H1 (cell line): ENCODE measurements at regions not wholly inside any gene's neighbourhood (a gene's known extent, or its start where the extent isn't known, plus 50 kb on each side); places are given as distances from the start of the nearest gene placed in this dataset.

Experiments
- CTCF ChIA-PET: fragments of 300-600 bp; sonication (Branson Sonifier 250); formaldehyde crosslinking; loops from one replicate; lab custom pipeline; 2021; ENCODE audit not compliant: partially characterized antibody; lab: Charles Lee
- POLR2A ChIA-PET: fragments of 300-600 bp; sonication (Branson Sonifier 250); formaldehyde crosslinking; loops from one replicate; lab custom pipeline; 2021; ENCODE audit warnings: inconsistent platforms; ENCODE audit not compliant: partially characterized antibody; lab: Charles Lee
- DNase-seq, 2 experiments: peaks; one replicate each; pipeline versions ENCODE4 v3.0.0 to v3.0.0-alpha.2; 2010 to 2022; ENCODE audit warnings: low spot score in 2 of 2, low read depth in 1 of 2, mixed read lengths in 1 of 2
- FAIRE-seq: peaks from 2 replicates; lab custom pipeline; 2011; peaks lifted over from hg19 to GRCh38; lab: Jason Lieb, UNC
- H2AFZ ChIP-seq: 2 replicates; pipeline ENCODE4 v1.8.1; 2012; ENCODE audit warnings: low read length, inconsistent platforms
- H2AK5ac ChIP-seq: 2 replicates; pipeline ENCODE4 v1.6.1; 2013; ENCODE audit warnings: low read depth, low read length
- H2BK120ac ChIP-seq: replicated peaks from 2 replicates; pipeline ENCODE3; 2013; ENCODE audit warnings: low read depth, low read length, inconsistent platforms
- H2BK12ac ChIP-seq: 2 replicates; pipeline ENCODE4 v1.6.1; 2013; ENCODE audit warnings: low read depth, low read length
- H2BK15ac ChIP-seq: 2 replicates; pipeline ENCODE4 v1.6.1; 2013; ENCODE audit warnings: low read length
- H2BK20ac ChIP-seq: 2 replicates; pipeline ENCODE4 v1.6.1; 2013; ENCODE audit warnings: low read length
- H2BK5ac ChIP-seq: 2 replicates; pipeline ENCODE4 v1.6.1; 2013; ENCODE audit warnings: low read depth, low read length
- H3K14ac ChIP-seq: 2 replicates; pipeline ENCODE4 v1.6.1; 2013; ENCODE audit warnings: inconsistent platforms; ENCODE audit not compliant: insufficient read length
- H3K18ac ChIP-seq: 2 replicates; pipeline ENCODE4 v1.6.1; 2013; ENCODE audit warnings: low read length; ENCODE audit errors: extremely low read depth
- H3K23ac ChIP-seq: 2 replicates; pipeline ENCODE4 v1.6.1; 2013; ENCODE audit warnings: inconsistent platforms; ENCODE audit not compliant: insufficient read length
- H3K23me2 ChIP-seq: 2 replicates; pipeline ENCODE4 v1.6.1; 2013; ENCODE audit warnings: low read depth, low read length
- H3K27ac ChIP-seq: 2 replicates; pipeline ENCODE4 v1.6.1; 2011; ENCODE audit warnings: low read depth, low read length, inconsistent platforms
- H3K27me3 ChIP-seq, 4 experiments: replicated peaks in 1 of 4; 1 replicate in 1 of 4; 2 replicates in 3 of 4; pipeline versions ENCODE4 v1.6.1 to v1.8.1; 2011 to 2013; ENCODE audit warnings: low read length in 3 of 4, mild to moderate bottlenecking in 3 of 4, inconsistent platforms in 2 of 4, mixed read lengths in 2 of 4, moderate library complexity in 1 of 4; ENCODE audit not compliant: control insufficient read depth in 3 of 4, insufficient read depth in 3 of 4; ENCODE audit errors: extremely low read depth in 1 of 4
- H3K36me3 ChIP-seq, 4 experiments: 2 replicates each; pipeline versions ENCODE4 v1.6.1 to v1.8.1; 2011 to 2013; ENCODE audit warnings: mild to moderate bottlenecking in 4 of 4, low read length in 3 of 4, moderate library complexity in 2 of 4, control low read depth in 1 of 4, inconsistent platforms in 1 of 4; ENCODE audit not compliant: insufficient read depth in 4 of 4, control insufficient read depth in 2 of 4
- H3K4ac ChIP-seq: replicated peaks from 2 replicates; pipeline ENCODE3; 2013; ENCODE audit warnings: low read length, low read depth, mixed read lengths, inconsistent platforms; ENCODE audit not compliant: insufficient read length
- H3K4me1 ChIP-seq, 4 experiments: replicated peaks in 1 of 4; 1 replicate in 1 of 4; 2 replicates in 3 of 4; pipeline versions ENCODE4 v1.6.1 to v1.8.1; 2011 to 2013; ENCODE audit warnings: low read length in 3 of 4, inconsistent platforms in 2 of 4, mixed read lengths in 1 of 4; ENCODE audit not compliant: insufficient read depth in 4 of 4, control insufficient read depth in 3 of 4
- H3K4me2 ChIP-seq, 2 experiments: 2 replicates each; pipeline versions ENCODE4 v1.6.1 to v1.8.1; 2011 to 2013; ENCODE audit warnings: low read depth in 2 of 2, low read length in 2 of 2, control low read depth in 1 of 2, inconsistent platforms in 1 of 2, mild to moderate bottlenecking in 1 of 2; ENCODE audit not compliant: insufficient read depth in 1 of 2
- H3K4me3 ChIP-seq, 4 experiments: fragments of 200-600, 300-600 bp in 1 of 4; sonication (generic), shearing (Covaris generic), sonication (Bioruptor Twin) in 1 of 4; 2 replicates each; pipeline versions ENCODE4 v1.5.1 to v1.8.1; 2011 to 2016; ENCODE audit warnings: low read length in 4 of 4, low read depth in 3 of 4, control low read depth in 2 of 4, inconsistent platforms in 2 of 4, mild to moderate bottlenecking in 2 of 4, mixed read lengths in 1 of 4, moderate library complexity in 1 of 4; ENCODE audit not compliant: insufficient read depth in 2 of 4; ENCODE audit errors: extremely low read depth in 1 of 4
- H3K56ac ChIP-seq: replicated peaks from 2 replicates; pipeline ENCODE3; 2013; ENCODE audit warnings: low read depth, mild to moderate bottlenecking, mixed read lengths, low read length, inconsistent platforms; ENCODE audit not compliant: insufficient read length
- H3K79me1 ChIP-seq: 2 replicates; pipeline ENCODE4 v1.6.1; 2013; ENCODE audit warnings: low read depth, low read length, control low read depth
- H3K79me2 ChIP-seq, 2 experiments: 2 replicates each; pipeline versions ENCODE4 v1.6.1 to v1.8.1; 2012 to 2013; ENCODE audit warnings: low read length in 2 of 2, mild to moderate bottlenecking in 2 of 2, inconsistent platforms in 1 of 2; ENCODE audit not compliant: insufficient read depth in 2 of 2, control insufficient read depth in 1 of 2
- H3K9ac ChIP-seq, 4 experiments: replicated peaks in 1 of 4; 1 replicate in 1 of 4; 2 replicates in 3 of 4; pipeline versions ENCODE4 v1.6.1 to v1.8.1; 2011 to 2013; ENCODE audit warnings: low read depth in 3 of 4, low read length in 3 of 4, control low read depth in 2 of 4, mild to moderate bottlenecking in 2 of 4, moderate library complexity in 2 of 4, inconsistent platforms in 1 of 4; ENCODE audit errors: extremely low read depth in 1 of 4
- H3K9me3 ChIP-seq, 2 experiments: 2 replicates each; pipeline versions ENCODE4 v1.6.1 to v1.8.1; 2012 to 2013; ENCODE audit warnings: mild to moderate bottlenecking in 2 of 2, moderate library complexity in 2 of 2, control low read depth in 1 of 2, inconsistent platforms in 1 of 2, low read depth in 1 of 2, low read length in 1 of 2, mixed read lengths in 1 of 2; ENCODE audit not compliant: insufficient read depth in 2 of 2
- H4K20me1 ChIP-seq, 2 experiments: replicated peaks in 1 of 2; 2 replicates each; pipeline versions ENCODE3 to v1.8.1; 2011 to 2013; ENCODE audit warnings: inconsistent platforms in 2 of 2, low read length in 2 of 2, mild to moderate bottlenecking in 1 of 2; ENCODE audit not compliant: insufficient read depth in 2 of 2, control insufficient read depth in 1 of 2
- H4K5ac ChIP-seq: 2 replicates; pipeline ENCODE4 v1.6.1; 2013; ENCODE audit warnings: low read length, low read depth, mixed read lengths, inconsistent platforms; ENCODE audit not compliant: insufficient read length
- H4K8ac ChIP-seq: 2 replicates; pipeline ENCODE4 v1.8.0; 2013; ENCODE audit warnings: mild to moderate bottlenecking, moderate library complexity, low read length, inconsistent platforms; ENCODE audit not compliant: insufficient read depth; ENCODE audit errors: extremely low read depth
- H4K91ac ChIP-seq: replicated peaks from 2 replicates; pipeline ENCODE3; 2013; ENCODE audit warnings: low read length, mixed read lengths, inconsistent platforms; ENCODE audit not compliant: insufficient read length
- BRCA1 ChIP-seq: IDR thresholded peaks from 2 replicates; pipeline ENCODE4 v1.6.1; 2012; ENCODE audit warnings: low read depth, low read length, improper control_type of control experiment
- TEAD4 ChIP-seq: IDR thresholded peaks from 2 replicates; pipeline ENCODE4 v1.6.1; 2012; ENCODE audit warnings: low read depth, low read length, inconsistent platforms, mixed read lengths
- WGBS, 2 experiments: shearing (Covaris generic) in 1 of 2; methylation state at CpG; one replicate each; pipeline versions ENCODE4 v1.1.6 to v1.1.7; 2013 to 2015; ENCODE audit warnings: low lambda C conversion rate in 2 of 2, mixed read lengths in 2 of 2, inconsistent platforms in 1 of 2, low coverage in 1 of 2, missing lambda C conversion rate in 1 of 2; ENCODE audit not compliant: insufficient replicate concordance in 2 of 2, insufficient coverage in 1 of 2, insufficient read length in 1 of 2; ENCODE audit errors: extremely low coverage in 1 of 2, missing lambda C conversion rate in 1 of 2; 5-methylcytosine and 5-hydroxymethylcytosine counted together

- POLR2A ChIA-PET: interaction anchor here (0.6 kb wide), 1 partner anchor 10 kb away, joined by 3 read pairs; no protein-coding TSS in a partner anchor
- H2BK12ac ChIP-seq: no peak overlapping the region
- no peaks in the 10 kb centered on the region for H4K20me1 ChIP-seq
- no peak overlapping the region for H2BK5ac ChIP-seq
- no peak overlapping the region for H2BK120ac ChIP-seq
- H3K4me2 ChIP-seq: no peak overlapping the region
- H4K5ac ChIP-seq: no peak overlapping the region
- no peak overlapping the region for H3K14ac ChIP-seq
- no peak overlapping the region for H2BK20ac ChIP-seq
- DNase-seq (no peak), FAIRE-seq (no peak)
- no peaks in the 10 kb centered on the region for H3K36me3 ChIP-seq
- no peaks in the 10 kb centered on the region for H3K79me2 ChIP-seq
- H3K56ac ChIP-seq: no peak overlapping the region
- H3K4me1 ChIP-seq: no peaks in the 10 kb centered on the region
- no peak overlapping the region for H3K23ac ChIP-seq
- TF ChIP-seq TEAD4 (peak; percentile 71), BRCA1 (no peak)
- no peak overlapping the region for H2AFZ ChIP-seq
- H3K18ac ChIP-seq: no peak overlapping the region
- no peak overlapping the region for H2BK15ac ChIP-seq
- H3K9ac ChIP-seq: no peak overlapping the region
- 93% methylated on average over 6 of the region's 6 CpGs; no CpG with 5 or more reads in 1 of the 2 experiments for WGBS, 2 experiments
- H3K27me3 ChIP-seq: no peaks in the 10 kb centered on the region
- no peak overlapping the region for H4K91ac ChIP-seq
- no peak overlapping the region for H3K27ac ChIP-seq
- no peaks in the 10 kb centered on the region for H3K23me2 ChIP-seq
- H3K4ac ChIP-seq: no peak overlapping the region
- H4K8ac ChIP-seq: peak overlapping the region; percentile 14; the same call in 1 of the 2 replicates
- no peaks in the 10 kb centered on the region; a peak in 1 of 4 replicates for H3K9me3 ChIP-seq
- CTCF ChIA-PET: interaction anchor here (1.1 kb wide), 1 partner anchor 18 kb away, joined by 3 read pairs; no protein-coding TSS in a partner anchor
- H3K4me3 ChIP-seq: no peak overlapping the region
- H2AK5ac ChIP-seq: no peak overlapping the region
- H3K79me1 ChIP-seq: no peaks in the 10 kb centered on the region
These were observed 1522.9 kb downstream of the PCDH18 start for GRCh38 chr4:136009258-136009832.
